Peyer's patch (tissue), 4 donors: ENCODE measurements at regions not wholly inside any gene's neighbourhood (a gene's known extent, or its start where the extent isn't known, plus 50 kb on each side); places are given as distances from the start of the nearest gene placed in this dataset.

Experiments
- CTCF ChIP-seq, 6 experiments: fragments of 450-650 bp in 4 of 6; fragments of 200-600 bp in 2 of 6; sonication (generic) in 1 of 6; IDR thresholded peaks; one replicate each; pipeline ENCODE4 v1.5.1; 2017 to 2019; ENCODE audit warnings: antibody characterized with exemption in 6 of 6, mild to moderate bottlenecking in 3 of 6, moderate library complexity in 1 of 6
- POLR2A ChIP-seq, 2 donors: fragments of 450-650 bp; IDR thresholded peaks; one replicate each; pipeline ENCODE4 v1.5.1; 2017; ENCODE audit warnings: antibody characterized with exemption in 2 of 2, mild to moderate bottlenecking in 2 of 2, moderate library complexity in 2 of 2

DNA sequence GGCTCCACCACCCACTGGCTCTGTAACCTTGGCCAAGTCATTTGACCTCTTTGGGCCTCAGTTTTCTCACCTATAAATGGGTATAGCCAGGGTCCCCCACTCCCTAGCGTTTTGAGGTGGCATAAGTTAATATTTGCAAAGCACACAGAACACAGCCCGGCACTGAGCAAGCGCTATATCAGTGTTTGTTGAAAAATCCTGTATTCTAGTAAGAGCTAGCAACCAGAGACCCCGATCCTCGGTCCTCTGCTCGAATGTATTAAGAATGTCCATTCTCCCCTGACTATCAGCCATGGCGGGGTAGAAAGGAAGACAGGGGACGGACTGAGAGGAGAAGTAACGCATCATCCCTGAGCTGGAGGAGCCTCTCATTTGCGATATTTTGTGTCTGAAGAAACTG, 131.2 kb downstream of the IRF8 start:
- TF ChIP-seq CTCF (IDR thresholded peaks at IDR 0.05): no peak
- no peak for TF ChIP-seq POLR2A (IDR thresholded peaks at IDR 0.05)
